22Rv1 (cell line): ENCODE measurements at regions not wholly inside any gene's neighbourhood (a gene's known extent, or its start where the extent isn't known, plus 50 kb on each side); places are given as distances from the start of the nearest gene placed in this dataset.

ENCODE experiments used
- H3K27ac ChIP-seq: fragments of 450-650 bp; 2 replicates; pipeline ENCODE4 v1.5.1; 2017
- CTCF ChIP-seq: fragments of 450-650 bp; IDR thresholded peaks from 2 replicates; pipeline ENCODE4 v1.5.1; 2017; ENCODE audit warnings: mild to moderate bottlenecking
- ZFX ChIP-seq: fragments of 450-650 bp; IDR thresholded peaks from 2 replicates; pipeline ENCODE4 v1.6.1; 2017; ENCODE audit warnings: antibody characterized with exemption, borderline replicate concordance

GRCh38 chr4:182143822-182144625 lies 99.2 kb upstream of the TENM3 start:
- H3K27ac ChIP-seq, result no peak overlapping the region
- TF ChIP-seq ZFX (no peak), CTCF (no peak)

GRCh38 chr4:182144626-182145333 lies 98.4 kb upstream of the TENM3 start:
- no peak overlapping the region for H3K27ac ChIP-seq
- no peak for TF ChIP-seq CTCF
- TF ChIP-seq ZFX, result no peak

- no peak overlapping the region for H3K27ac ChIP-seq
- TF ChIP-seq ZFX (no peak), CTCF (no peak)
These were observed 97.8 kb upstream of the TENM3 start for GRCh38 chr4:182145334-182145905.

- TF ChIP-seq CTCF (no peak), ZFX (no peak)
- no peak overlapping the region for H3K27ac ChIP-seq
These were observed 95.8 kb upstream of the TENM3 start for GRCh38 chr4:182147391-182147790.

DNA sequence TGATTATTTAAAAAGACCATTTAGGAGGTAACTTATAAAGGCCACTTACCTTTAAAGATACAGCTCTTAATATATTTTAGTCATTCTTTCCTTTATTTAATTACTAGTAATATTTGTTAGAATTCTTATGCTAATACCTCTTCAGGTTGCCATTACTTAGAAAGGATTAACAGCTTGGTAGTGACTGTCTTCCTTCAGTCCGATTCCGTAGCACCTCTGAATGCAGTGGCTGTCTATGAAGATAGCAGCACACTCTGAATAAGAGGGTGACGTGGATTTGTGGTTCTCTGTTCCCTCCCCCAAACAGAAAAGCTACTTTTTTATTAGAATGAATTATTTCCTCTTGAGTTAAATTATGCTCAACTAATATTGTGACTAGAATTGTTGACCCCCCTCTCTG lies 92.6 kb upstream of the TENM3 start:
- H3K27ac ChIP-seq, result no peak overlapping the region
- TF ChIP-seq CTCF (no peak), ZFX (no peak)

DNA sequence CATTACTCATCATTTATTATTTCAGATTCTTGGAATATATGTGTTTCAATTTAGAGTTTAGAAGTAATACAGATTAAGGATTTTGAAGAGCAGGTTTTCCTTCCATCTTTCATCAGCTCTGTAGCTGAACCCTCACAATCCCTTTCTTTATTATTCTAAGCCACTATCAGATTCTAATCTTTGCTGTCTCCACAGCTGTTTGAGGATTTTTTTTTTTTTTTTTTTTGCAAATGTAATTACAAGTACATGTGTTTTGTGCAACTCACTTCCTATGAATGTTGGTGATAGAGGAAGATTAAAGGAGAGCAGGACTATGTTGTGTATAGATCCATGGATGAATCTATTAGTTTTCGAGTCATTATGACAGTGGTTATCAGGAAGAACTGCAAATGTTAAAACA lies 87.4 kb upstream of the TENM3 start:
- TF ChIP-seq CTCF, result no peak
- no peak for TF ChIP-seq ZFX

DNA sequence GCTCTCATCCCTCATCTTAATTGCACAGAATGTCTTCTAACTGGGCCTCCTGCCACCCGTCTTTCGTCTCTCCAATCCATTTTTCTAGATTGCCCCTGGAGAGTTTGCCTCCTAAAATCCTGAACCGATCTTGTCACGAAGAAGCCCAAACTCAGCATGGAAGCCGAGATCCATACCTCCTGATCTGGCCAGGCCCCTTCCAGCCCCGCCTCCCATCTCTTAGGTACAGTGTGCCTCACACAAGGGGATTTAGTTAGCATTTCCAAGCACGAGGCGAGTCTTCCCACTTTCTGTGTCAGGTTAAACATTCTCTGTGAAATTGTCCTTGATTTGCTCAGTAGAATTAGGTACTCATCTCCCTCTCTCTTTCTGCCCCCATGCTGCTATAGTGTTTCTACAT lies 80.0 kb upstream of the TENM3 start:
- TF ChIP-seq CTCF, result no peak
- TF ChIP-seq ZFX, result no peak
- no peak overlapping the region for H3K27ac ChIP-seq

More for the DNA sequence above, 87.4 kb upstream of the TENM3 start:
- no peak overlapping the region for H3K27ac ChIP-seq
